Osteocyte (in vitro differentiated cells): ENCODE measurements at regions not wholly inside any gene's neighbourhood (a gene's known extent, or its start where the extent isn't known, plus 50 kb on each side); places are given as distances from the start of the nearest gene placed in this dataset.

Source experiments
- DNase-seq: peaks from one replicate; pipeline ENCODE4 v3.0.0; 2021; ENCODE audit warnings: mixed read lengths; ENCODE audit not compliant: unreplicated experiment; ENCODE audit errors: extremely low spot score
- H3K27ac Mint-ChIP-seq: one replicate; pipeline ENCODE4 v1.8.0; 2021; ENCODE audit warnings: mild to moderate bottlenecking, mixed read lengths; ENCODE audit not compliant: unreplicated experiment
- H3K27me3 Mint-ChIP-seq: one replicate; pipeline ENCODE4 v1.8.0; 2021; ENCODE audit warnings: mixed read lengths; ENCODE audit not compliant: unreplicated experiment
- H3K36me3 Mint-ChIP-seq: one replicate; pipeline ENCODE4 v1.8.0; 2021; ENCODE audit warnings: mixed read lengths; ENCODE audit not compliant: unreplicated experiment
- H3K4me1 Mint-ChIP-seq: one replicate; pipeline ENCODE4 v1.8.0; 2021; ENCODE audit warnings: mixed read lengths; ENCODE audit not compliant: unreplicated experiment
- H3K4me3 Mint-ChIP-seq: one replicate; pipeline ENCODE4 v1.8.0; 2021; ENCODE audit warnings: mild to moderate bottlenecking, moderate library complexity, mixed read lengths; ENCODE audit not compliant: unreplicated experiment
- H3K9me3 Mint-ChIP-seq: one replicate; pipeline ENCODE4 v1.8.0; 2021; ENCODE audit warnings: mixed read lengths; ENCODE audit not compliant: unreplicated experiment
- CTCF ChIP-seq: fragments of 200-600 bp; sonication (generic); IDR thresholded peaks from 2 replicates; pipeline ENCODE4 v1.5.0; 2021; ENCODE audit warnings: antibody characterized with exemption, mild to moderate bottlenecking, moderate library complexity

- H3K27me3 Mint-ChIP-seq = no peaks in the 10 kb centered on the region
- TF ChIP-seq CTCF = no peak
- peaks cover 4% of the 10 kb centered on the region for H3K36me3 Mint-ChIP-seq
- H3K4me1 Mint-ChIP-seq = peaks cover 59% of the 10 kb centered on the region
- H3K4me3 Mint-ChIP-seq = no peak overlapping the region
- no peak for DNase-seq
- peaks cover 6% of the 10 kb centered on the region for H3K9me3 Mint-ChIP-seq
- H3K27ac Mint-ChIP-seq = peak overlapping the region; percentile 78
These were observed 176.7 kb downstream of the C16orf95 start for GRCh38 chr16:87140211-87141200.

GRCh38 chr16:87141402-87141801, 175.8 kb downstream of the C16orf95 start:
- no peak overlapping the region for H3K4me3 Mint-ChIP-seq
- no peaks in the 10 kb centered on the region for H3K27me3 Mint-ChIP-seq
- peaks cover 55% of the 10 kb centered on the region for H3K4me1 Mint-ChIP-seq
- H3K36me3 Mint-ChIP-seq = peaks cover 4% of the 10 kb centered on the region
- peaks cover 6% of the 10 kb centered on the region for H3K9me3 Mint-ChIP-seq
- DNase-seq = no peak
- peak overlapping the region; percentile 23 for H3K27ac Mint-ChIP-seq
- TF ChIP-seq CTCF = no peak

- Mint-ChIP-seq H3K36me3 (no peaks in the 10 kb centered on the region), H3K27me3 (no peaks in the 10 kb centered on the region), H3K4me1 (peaks cover 51% of the 10 kb centered on the region), H3K9me3 (peaks cover 6% of the 10 kb centered on the region), H3K27ac (peak overlapping the region; percentile 38), H3K4me3 (no peak overlapping the region)
- DNase-seq = no peak
- no peak for TF ChIP-seq CTCF
These were observed 173.5 kb downstream of the C16orf95 start for GRCh38 chr16:87143661-87144121.

GRCh38 chr16:87144232-87144631, 173.0 kb downstream of the C16orf95 start:
- Mint-ChIP-seq H3K27me3 (no peaks in the 10 kb centered on the region), H3K9me3 (peaks cover 4% of the 10 kb centered on the region), H3K27ac (peak overlapping the region; percentile 38), H3K36me3 (peaks cover 2% of the 10 kb centered on the region), H3K4me3 (no peak overlapping the region), H3K4me1 (peaks cover 57% of the 10 kb centered on the region)
- DNase-seq = no peak
- no peak for TF ChIP-seq CTCF
